ENCODE measurements at regions not wholly inside any gene's neighbourhood (a gene's known extent, or its start where the extent isn't known, plus 50 kb on each side); places are given as distances from the start of the nearest gene placed in this dataset.

DNA sequence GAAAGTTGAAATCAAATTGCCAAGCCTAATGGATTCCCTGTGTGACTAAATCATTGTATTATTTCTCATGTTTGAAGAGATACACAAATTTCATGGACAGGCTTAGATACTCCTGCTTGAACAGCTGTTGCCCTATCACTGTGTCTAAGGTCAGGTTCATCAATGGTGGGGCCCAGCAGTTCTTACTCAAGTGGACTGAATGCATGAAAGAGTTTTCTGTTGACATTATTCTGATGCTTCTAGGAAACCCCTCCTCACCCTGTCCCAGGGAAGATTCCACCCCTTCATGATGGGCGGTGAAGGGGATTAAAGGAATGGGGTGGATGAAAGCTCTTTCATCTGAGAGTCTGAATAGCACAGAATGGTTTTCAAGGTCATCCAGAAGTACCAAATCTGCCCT, 148.8 kb downstream of the INO80D start:
- DNase-seq (ENCODE audit: low read depth): no peak
- H3K4me3 ChIP-seq (ENCODE audit: low read depth, low read length): no peak overlapping the region
- TF ChIP-seq, protein P1, sequence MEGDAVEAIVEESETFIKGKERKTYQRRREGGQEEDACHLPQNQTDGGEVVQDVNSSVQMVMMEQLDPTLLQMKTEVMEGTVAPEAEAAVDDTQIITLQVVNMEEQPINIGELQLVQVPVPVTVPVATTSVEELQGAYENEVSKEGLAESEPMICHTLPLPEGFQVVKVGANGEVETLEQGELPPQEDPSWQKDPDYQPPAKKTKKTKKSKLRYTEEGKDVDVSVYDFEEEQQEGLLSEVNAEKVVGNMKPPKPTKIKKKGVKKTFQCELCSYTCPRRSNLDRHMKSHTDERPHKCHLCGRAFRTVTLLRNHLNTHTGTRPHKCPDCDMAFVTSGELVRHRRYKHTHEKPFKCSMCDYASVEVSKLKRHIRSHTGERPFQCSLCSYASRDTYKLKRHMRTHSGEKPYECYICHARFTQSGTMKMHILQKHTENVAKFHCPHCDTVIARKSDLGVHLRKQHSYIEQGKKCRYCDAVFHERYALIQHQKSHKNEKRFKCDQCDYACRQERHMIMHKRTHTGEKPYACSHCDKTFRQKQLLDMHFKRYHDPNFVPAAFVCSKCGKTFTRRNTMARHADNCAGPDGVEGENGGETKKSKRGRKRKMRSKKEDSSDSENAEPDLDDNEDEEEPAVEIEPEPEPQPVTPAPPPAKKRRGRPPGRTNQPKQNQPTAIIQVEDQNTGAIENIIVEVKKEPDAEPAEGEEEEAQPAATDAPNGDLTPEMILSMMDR (IDR thresholded peaks at IDR 0.05; ENCODE audit: low read depth, low read length, missing control alignments): no peak

DNA sequence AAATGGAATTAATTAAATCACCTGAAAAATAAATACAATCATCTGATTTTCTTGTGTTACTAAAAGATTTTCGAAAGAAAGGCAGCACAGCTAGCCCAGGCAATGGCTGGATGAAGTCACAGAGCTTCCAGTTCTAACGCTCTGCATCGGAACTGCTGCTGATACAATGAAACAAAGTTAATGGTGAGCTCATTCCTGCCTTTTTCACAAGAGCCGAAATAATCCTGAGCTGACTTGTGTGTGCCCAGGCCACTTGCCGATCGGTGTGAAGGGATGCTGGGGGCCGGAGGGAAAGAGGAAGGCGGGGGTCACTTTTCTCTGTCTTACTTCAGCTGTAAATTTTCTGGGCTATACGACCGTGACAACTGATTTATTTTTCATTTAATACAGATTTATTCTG, 149.5 kb downstream of the INO80D start:
- H3K4me3 ChIP-seq (ENCODE audit: low read depth, low read length): no peak overlapping the region
- no peak for DNase-seq (ENCODE audit: low read depth)
- TF ChIP-seq, protein P1 (IDR thresholded peaks at IDR 0.05; ENCODE audit: low read depth, low read length, missing control alignments): no peak

DNA sequence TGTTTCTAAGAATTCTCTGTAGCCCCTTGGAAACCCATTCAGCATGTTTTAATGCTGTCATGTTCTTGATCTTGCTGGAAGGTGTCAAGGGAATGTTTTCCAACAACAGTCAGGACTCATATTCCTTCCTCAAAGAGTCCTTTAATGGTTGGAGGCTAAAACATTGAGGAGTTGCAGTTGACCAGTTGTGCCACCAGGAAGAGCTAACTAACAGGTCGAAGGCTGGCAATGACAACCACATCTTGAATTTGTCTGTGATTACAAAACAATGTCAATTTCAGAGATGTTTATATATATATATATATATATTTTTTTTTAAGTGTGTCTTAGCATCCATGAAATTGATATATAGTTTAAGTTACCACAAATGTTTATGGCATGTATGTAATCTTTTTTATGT, 151.5 kb downstream of the INO80D start:
- DNase-seq (ENCODE audit: low read depth): no peak
- TF ChIP-seq, protein P1 (IDR thresholded peaks at IDR 0.05; ENCODE audit: low read depth, low read length, missing control alignments): no peak
- no peak overlapping the region for H3K4me3 ChIP-seq (ENCODE audit: low read depth, low read length)

DNA sequence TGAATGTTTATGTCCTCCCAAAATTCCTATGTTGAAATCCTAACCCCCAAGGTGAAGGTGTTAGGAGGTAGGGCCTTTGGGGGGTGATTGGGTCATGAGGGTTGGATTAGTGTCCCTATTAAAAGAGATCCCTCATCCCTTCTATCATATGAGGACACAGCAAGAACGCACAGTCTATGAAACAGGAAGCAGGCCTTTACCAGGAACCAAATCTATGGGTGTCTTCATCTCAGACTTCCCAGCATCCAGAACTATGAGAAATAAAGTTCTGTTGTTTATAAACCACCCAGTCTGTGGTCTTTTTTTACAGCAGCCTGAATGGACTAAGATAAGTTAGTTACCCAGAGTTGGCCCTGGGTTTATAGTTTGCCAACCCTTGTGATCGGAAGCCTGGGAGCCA, 153.1 kb downstream of the INO80D start:
- no peak for DNase-seq (ENCODE audit: low read depth)
- TF ChIP-seq, protein P1 (IDR thresholded peaks at IDR 0.05; ENCODE audit: low read depth, low read length, missing control alignments): no peak
- H3K4me3 ChIP-seq (ENCODE audit: low read depth, low read length): no peak overlapping the region

DNA sequence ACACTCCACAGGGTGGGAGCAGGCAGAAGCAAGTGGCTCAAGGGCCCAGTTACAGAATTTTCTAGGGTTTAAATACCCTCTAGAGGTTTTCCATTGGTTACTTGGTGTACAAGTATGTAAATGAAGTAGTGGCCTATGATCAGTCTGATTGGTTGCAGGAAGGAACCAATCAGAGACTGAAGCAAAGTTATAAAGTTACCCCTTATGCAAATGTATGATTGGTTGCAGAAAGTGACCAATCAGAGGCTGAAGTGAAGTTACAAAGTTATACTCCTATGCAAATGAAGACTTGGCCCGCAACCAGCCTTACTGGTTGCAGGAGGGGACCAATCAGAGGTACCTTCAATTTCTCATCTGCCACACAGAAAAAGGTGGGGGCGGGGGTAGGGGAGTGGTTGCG, 154.6 kb downstream of the INO80D start:
- TF ChIP-seq, protein P1 (IDR thresholded peaks at IDR 0.05; ENCODE audit: low read depth, low read length, missing control alignments): no peak
- DNase-seq (ENCODE audit: low read depth): no peak
- H3K4me3 ChIP-seq (ENCODE audit: low read depth, low read length): no peak overlapping the region

DNA sequence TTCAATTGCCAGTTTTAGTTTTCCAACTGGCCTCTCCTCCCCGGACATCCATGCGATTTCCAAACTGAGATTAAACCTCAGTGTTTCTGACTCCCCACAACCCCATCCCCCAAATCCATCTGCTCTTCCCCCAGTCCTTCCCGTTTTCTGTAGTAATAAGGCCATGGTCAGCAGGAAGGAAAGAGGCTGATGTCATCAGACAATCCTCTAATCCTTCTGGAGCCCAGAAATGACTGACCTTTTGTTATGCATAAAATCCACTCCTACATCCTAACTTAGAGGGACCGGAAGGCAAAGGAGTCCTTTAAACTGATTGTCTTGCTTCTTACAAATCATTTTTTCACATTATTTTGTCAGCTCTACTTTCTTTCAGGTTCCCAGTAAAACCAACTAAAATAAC, 155.8 kb downstream of the INO80D start:
- no peak overlapping the region for H3K4me3 ChIP-seq (ENCODE audit: low read depth, low read length)
- no peak for DNase-seq (ENCODE audit: low read depth)
- TF ChIP-seq, protein P1 (IDR thresholded peaks at IDR 0.05; ENCODE audit: low read depth, low read length, missing control alignments): no peak

DNA sequence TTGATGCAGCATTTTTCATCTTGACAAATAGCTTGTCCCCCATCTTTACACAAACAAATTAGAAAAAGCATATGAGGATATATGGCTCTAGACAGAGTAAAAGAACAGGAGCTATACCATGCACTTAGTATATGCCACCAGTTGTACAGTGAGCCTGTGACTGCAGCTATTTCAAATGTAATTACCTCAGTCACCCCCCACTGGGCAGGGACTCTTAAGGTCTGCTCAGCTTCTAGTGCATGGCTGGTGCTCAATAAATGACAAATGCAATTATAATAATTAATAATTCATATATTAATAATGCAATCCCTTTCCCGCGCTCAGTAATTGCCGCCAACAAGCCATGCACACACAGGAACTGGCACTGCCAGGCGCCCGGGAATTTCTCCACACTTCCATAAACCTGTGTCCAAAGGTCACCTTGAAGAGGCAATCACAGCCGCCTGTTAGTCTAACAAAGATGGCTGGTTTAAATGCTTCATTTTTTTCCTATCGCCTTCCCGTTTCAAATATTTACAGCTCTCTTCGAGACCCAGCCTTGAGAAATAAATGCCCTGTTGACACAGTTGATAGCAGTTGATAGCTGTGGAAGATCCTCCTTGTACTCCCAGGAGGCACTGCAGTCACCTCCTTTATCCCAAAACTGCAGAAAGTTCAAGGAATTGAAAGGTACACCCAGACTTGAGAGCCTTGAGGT, 156.6 kb downstream of the INO80D start:
- no peak overlapping the region for H3K4me3 ChIP-seq (ENCODE audit: low read depth, low read length)
- TF ChIP-seq, protein P1 (IDR thresholded peaks at IDR 0.05; ENCODE audit: low read depth, low read length, missing control alignments): no peak
- DNase-seq (ENCODE audit: low read depth): no peak

All from GM12864 (cell line).